ENCODE measurements at regions not wholly inside any gene's neighbourhood (a gene's known extent, or its start where the extent isn't known, plus 50 kb on each side); places are given as distances from the start of the nearest gene placed in this dataset.

- BruUV-seq (replicated peaks), result no TSS peak
- Histone ChIP-seq H4K20me1 (ENCODE audit: insufficient read depth) (no peaks in the 10 kb centered on the region), H3K9ac (ENCODE audit: low read length) (no peak overlapping the region), H3K27me3 (ENCODE audit: insufficient read depth, low read length) (no peaks in the 10 kb centered on the region), H2AFZ (ENCODE audit: low read depth, low read length, poor library complexity, severe bottlenecking) (no peak overlapping the region), H3K4me1 (ENCODE audit: control insufficient read depth in 1 of 2, insufficient read depth in 2 of 2, low read length in 2 of 2) (peaks cover 0 to 11% of the 10 kb centered on the region in 2 experiments; a peak in 2 of 4 replicates), H3K4me3 (replicated peaks in 1 of 2; ENCODE audit: low read depth in 1 of 2, low read length in 2 of 2) (no peak overlapping the region), H3K36me3 (ENCODE audit: control insufficient read depth in 1 of 2, insufficient read depth in 2 of 2, low read length in 2 of 2) (no peaks in the 10 kb centered on the region), H3K27ac (ENCODE audit: low read depth, low read length) (no peak overlapping the region), H3K4me2 (ENCODE audit: low read length) (no peak overlapping the region), H3K79me2 (ENCODE audit: insufficient read depth, low read length) (no peaks in the 10 kb centered on the region), H3K9me3 (ENCODE audit: control insufficient read depth in 1 of 2, insufficient read depth in 1 of 2, low read depth in 1 of 2, low read length in 2 of 2) (no peaks in the 10 kb centered on the region), H3K9me2 (ENCODE audit: insufficient read depth) (no peaks in the 10 kb centered on the region)
- ChIA-PET POLR2A (no interaction called here), RAD21 (ENCODE audit: low non-redundant PET in 1 of 2, low total read pairs in 2 of 2, uncharacterized antibody in 2 of 2, unreplicated experiment in 2 of 2) (no interaction called here), CTCF (no interaction called here)
- no peak for ATAC-seq
- TF ChIP-seq SP1 (IDR thresholded peaks at IDR 0.05; ENCODE audit: low read depth) (no peak), ELF1 (IDR thresholded peaks at IDR 0.05; ENCODE audit: borderline replicate concordance, low read depth) (no peak), CBX3 (IDR thresholded peaks at IDR 0.05; ENCODE audit: low read depth) (no peak), EGR1 (IDR thresholded peaks at IDR 0.05; ENCODE audit: low read depth) (no peak), ZBTB33 (IDR thresholded peaks at IDR 0.05; ENCODE audit: extremely low read depth, insufficient replicate concordance, low read length) (no peak), REST (IDR thresholded peaks at IDR 0.05; ENCODE audit: low read depth) (no peak), ZNF274 (IDR thresholded peaks at IDR 0.05; ENCODE audit: low read depth, low read length) (no peak)
- intact Hi-C loops (cut with micrococcal nuclease), result loop anchor here (10.0 kb wide), 1 partner anchor 804 kb away; no protein-coding TSS in a partner anchor
- no peak for DNase-seq (ENCODE audit: low read depth, low spot score)
Observed at GRCh38 chr4:188400451-188400850, 261.2 kb downstream of the TRIML1 start.
